Upper lobe of right lung (tissue), 1 donor: ENCODE measurements at regions not wholly inside any gene's neighbourhood (a gene's known extent, or its start where the extent isn't known, plus 50 kb on each side); places are given as distances from the start of the nearest gene placed in this dataset.
"Not testable (repeated sequence)": the region's sequence is repeated elsewhere in the genome, so short reads cannot be mapped to it uniquely, and the experiment has no call there.

ENCODE experiments used
- ATAC-seq: fragments of 200-7000 bp; cut with Tn5 transposase; one replicate; pipeline ENCODE4 v1.9.1; 2020; ENCODE audit warnings: mild to moderate bottlenecking, moderate library complexity
- DNase-seq: peaks from one replicate; pipeline ENCODE4 v3.0.0-alpha.2; 2020
- H3K27ac ChIP-seq: fragments of 200-600 bp; one replicate; pipeline ENCODE4 v1.8.0; 2022
- H3K27me3 ChIP-seq: fragments of 200-600 bp; one replicate; pipeline ENCODE4 v1.8.0; 2022; ENCODE audit warnings: mild to moderate bottlenecking
- H3K36me3 ChIP-seq: fragments of 200-600 bp; one replicate; pipeline ENCODE4 v1.8.0; 2022
- H3K4me1 ChIP-seq: fragments of 200-600 bp; one replicate; pipeline ENCODE4 v1.8.0; 2022
- H3K4me3 ChIP-seq: fragments of 200-600 bp; one replicate; pipeline ENCODE4 v1.8.0; 2022; ENCODE audit warnings: mild to moderate bottlenecking
- H3K9me3 ChIP-seq: fragments of 200-600 bp; one replicate; pipeline ENCODE4 v1.8.0; 2022
- intact Hi-C: fragments of 100-400 bp; cut with DNase I; formaldehyde crosslinking; loops from one replicate; pipeline ENCODE4 v1.11.0; 2022
- TF ChIP-seq, protein P1 (sequence below): fragments of 200-600 bp; IDR thresholded peaks from one replicate; pipeline ENCODE4 v1.8.0; 2022; ENCODE audit warnings: antibody characterized with exemption
- donor health status: DM: no; HTN: yes; CAD: no; lungs with severe emphysema.

DNA sequence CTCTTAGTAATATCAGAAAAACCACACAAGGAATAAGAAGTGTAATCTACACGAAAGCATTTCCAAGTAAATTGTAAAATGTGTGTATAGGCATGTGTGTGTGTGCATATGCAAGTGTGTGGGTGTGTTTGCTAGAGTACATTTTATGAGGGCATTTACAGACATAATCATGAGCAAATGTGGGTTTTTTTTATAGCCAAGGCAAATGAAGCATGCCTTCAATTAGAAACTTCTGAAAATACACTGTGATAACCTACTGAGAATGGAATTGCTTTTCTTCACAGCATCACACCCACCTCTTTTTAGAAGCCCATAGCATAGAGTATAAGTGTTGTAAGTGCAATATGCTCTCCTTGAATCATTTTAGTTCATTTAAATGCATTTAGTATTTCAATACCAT, 1721.1 kb downstream of the GRIK2 start:
- H3K27ac ChIP-seq: no peak overlapping the region

DNA sequence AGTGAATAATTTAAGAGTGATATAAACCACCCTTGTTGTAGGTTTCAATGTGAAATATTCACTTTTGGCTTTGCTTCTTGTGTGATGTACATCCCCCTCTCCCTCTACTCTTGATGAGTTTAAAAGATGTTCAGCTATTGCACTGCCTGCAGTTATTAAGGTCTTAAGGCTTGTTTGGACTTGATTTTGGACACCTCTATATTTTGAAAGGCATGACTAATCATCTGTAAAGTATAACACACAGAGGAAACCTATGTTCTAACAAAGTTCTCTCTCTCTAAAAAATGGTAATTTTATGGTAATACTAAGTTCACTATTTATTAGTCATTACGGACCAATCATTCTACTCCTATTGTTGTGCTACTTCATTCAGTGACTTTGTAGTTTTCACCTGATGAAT, 1719.9 kb downstream of the GRIK2 start:
- Histone ChIP-seq H3K27ac (no peak overlapping the region), H3K9me3 (no peaks in the 10 kb centered on the region), H3K4me1 (no peaks in the 10 kb centered on the region), H3K36me3 (no peaks in the 10 kb centered on the region), H3K4me3 (no peak overlapping the region), H3K27me3 (no peaks in the 10 kb centered on the region)
- TF ChIP-seq, protein P1, sequence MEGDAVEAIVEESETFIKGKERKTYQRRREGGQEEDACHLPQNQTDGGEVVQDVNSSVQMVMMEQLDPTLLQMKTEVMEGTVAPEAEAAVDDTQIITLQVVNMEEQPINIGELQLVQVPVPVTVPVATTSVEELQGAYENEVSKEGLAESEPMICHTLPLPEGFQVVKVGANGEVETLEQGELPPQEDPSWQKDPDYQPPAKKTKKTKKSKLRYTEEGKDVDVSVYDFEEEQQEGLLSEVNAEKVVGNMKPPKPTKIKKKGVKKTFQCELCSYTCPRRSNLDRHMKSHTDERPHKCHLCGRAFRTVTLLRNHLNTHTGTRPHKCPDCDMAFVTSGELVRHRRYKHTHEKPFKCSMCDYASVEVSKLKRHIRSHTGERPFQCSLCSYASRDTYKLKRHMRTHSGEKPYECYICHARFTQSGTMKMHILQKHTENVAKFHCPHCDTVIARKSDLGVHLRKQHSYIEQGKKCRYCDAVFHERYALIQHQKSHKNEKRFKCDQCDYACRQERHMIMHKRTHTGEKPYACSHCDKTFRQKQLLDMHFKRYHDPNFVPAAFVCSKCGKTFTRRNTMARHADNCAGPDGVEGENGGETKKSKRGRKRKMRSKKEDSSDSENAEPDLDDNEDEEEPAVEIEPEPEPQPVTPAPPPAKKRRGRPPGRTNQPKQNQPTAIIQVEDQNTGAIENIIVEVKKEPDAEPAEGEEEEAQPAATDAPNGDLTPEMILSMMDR: no peak
- intact Hi-C loops: no loop called here
- ATAC-seq: no peak
- no peak for DNase-seq

More for the DNA sequence above, 1721.1 kb downstream of the GRIK2 start:
- Histone ChIP-seq H3K36me3 (no peaks in the 10 kb centered on the region), H3K9me3 (no peaks in the 10 kb centered on the region), H3K4me1 (no peaks in the 10 kb centered on the region), H3K27me3 (no peaks in the 10 kb centered on the region), H3K4me3 (no peak overlapping the region)
- ATAC-seq: no peak
- TF ChIP-seq, protein P1: no peak
- DNase-seq: no peak
- intact Hi-C loops: no loop called here

- DNase-seq: no peak
- Histone ChIP-seq H3K27ac (no peak overlapping the region), H3K4me1 (no peaks in the 10 kb centered on the region), H3K36me3 (no peaks in the 10 kb centered on the region), H3K27me3 (no peaks in the 10 kb centered on the region), H3K4me3 (no peak overlapping the region), H3K9me3 (no peaks in the 10 kb centered on the region)
- intact Hi-C loops: no loop called here
- no peak for ATAC-seq
- TF ChIP-seq, protein P1: no peak
These were observed 1714.5 kb downstream of the GRIK2 start for GRCh38 chr6:103107985-103108384.

DNA sequence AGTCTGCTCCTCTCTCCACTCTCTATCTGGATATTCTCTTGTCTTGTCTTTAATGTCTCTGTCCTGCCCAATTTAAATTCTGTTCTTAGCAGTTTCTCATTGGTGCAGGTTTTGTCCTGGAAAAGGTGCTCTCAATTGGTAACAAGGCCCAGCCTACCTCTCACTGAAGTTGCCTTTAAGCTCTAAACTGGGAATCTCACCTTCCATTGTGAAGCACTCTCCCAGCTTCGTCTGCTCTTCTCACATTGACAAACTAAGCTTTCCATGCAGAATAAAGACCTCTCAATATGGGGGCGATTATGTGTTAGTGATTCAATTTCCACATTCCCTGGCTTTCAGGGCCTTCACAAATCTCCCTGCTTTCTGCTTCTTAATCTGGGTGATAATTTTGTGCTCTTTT, 1712.2 kb downstream of the GRIK2 start:
- no peak for DNase-seq
- TF ChIP-seq, protein P1: no peak
- intact Hi-C loops: no loop called here
- Histone ChIP-seq H3K27ac (no peak overlapping the region), H3K27me3 (no peaks in the 10 kb centered on the region), H3K4me3 (no peak overlapping the region), H3K36me3 (no peaks in the 10 kb centered on the region), H3K4me1 (no peaks in the 10 kb centered on the region), H3K9me3 (no peaks in the 10 kb centered on the region)
- ATAC-seq: no peak

DNA sequence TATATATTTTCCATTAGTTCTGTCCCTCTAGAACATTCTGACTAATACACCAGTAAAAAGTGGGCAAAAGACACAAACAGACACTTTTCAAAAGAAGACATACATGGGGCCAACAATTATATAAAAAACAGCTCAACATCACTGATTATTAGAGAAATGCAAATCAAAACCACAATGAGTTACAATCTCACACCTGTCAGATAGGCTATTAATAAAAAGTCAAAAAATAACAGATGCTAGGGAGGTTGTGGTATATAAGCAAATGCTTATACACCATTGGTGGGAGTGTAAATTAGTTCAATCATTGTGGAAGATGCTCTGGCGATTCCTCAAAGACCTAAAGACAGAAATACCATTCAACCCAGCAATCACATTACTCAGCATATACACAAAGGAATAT, 1707.8 kb downstream of the GRIK2 start:
- Histone ChIP-seq H3K4me3 (no peak overlapping the region), H3K27ac (no peak overlapping the region), H3K27me3 (no peaks in the 10 kb centered on the region), H3K4me1 (no peaks in the 10 kb centered on the region), H3K36me3 (no peaks in the 10 kb centered on the region), H3K9me3 (no peaks in the 10 kb centered on the region)
- DNase-seq: no peak
- TF ChIP-seq, protein P1: no peak
- ATAC-seq: no peak
- intact Hi-C loops: no loop called here

GRCh38 chr6:103092414-103092813, 1698.9 kb downstream of the GRIK2 start:
- H3K27me3 ChIP-seq, DNase-seq, H3K27ac ChIP-seq, H3K9me3 ChIP-seq, intact Hi-C loops, H3K4me3 ChIP-seq, H3K36me3 ChIP-seq, H3K4me1 ChIP-seq, ATAC-seq: not testable (repeated sequence)
